GM12878 (cell line): ENCODE measurements at regions not wholly inside any gene's neighbourhood (a gene's known extent, or its start where the extent isn't known, plus 50 kb on each side); places are given as distances from the start of the nearest gene placed in this dataset.

Experiments used
- FOXM1 ChIP-seq: IDR thresholded peaks from 2 replicates; pipeline ENCODE4 v1.6.1; 2012; ENCODE audit warnings: low read depth, mild to moderate bottlenecking, inconsistent platforms, low read length, moderate library complexity
- TF ChIP-seq, protein P1 (sequence below), 3 experiments: IDR thresholded peaks in 2 of 3; conservative IDR thresholded peaks in 1 of 3; 2 replicates each; pipeline ENCODE4 v1.5.1; 2011; ENCODE audit warnings: low read depth in 3 of 3, low read length in 3 of 3, mild to moderate bottlenecking in 3 of 3, control low read depth in 2 of 3, moderate library complexity in 2 of 3, inconsistent platforms in 1 of 3, mixed read lengths in 1 of 3; ENCODE audit not compliant: control insufficient read depth in 2 of 3, insufficient read depth in 1 of 3; ENCODE audit errors: extremely low read depth in 1 of 3

DNA sequence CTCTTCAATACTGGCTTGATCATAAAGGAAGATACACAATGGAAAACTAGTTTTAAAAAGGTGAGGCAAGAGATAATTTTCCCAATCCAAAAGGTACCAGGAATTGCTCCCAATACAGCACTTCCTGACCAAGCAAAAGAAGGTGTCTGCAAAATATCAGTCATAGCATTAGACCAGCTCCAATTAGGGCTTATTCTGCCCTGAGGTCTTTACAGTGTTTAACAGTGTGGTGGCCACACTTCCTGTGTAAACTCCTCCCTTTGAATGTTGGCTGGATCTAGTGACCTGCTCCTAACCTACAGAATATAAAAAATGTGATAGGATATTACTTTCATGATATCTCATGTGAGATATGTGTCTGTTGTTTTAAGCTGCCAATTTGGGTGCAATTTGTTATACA, 57.1 kb upstream of the BTN3A2 start:
- TF ChIP-seq FOXM1 = no peak
- TF ChIP-seq, protein P1, sequence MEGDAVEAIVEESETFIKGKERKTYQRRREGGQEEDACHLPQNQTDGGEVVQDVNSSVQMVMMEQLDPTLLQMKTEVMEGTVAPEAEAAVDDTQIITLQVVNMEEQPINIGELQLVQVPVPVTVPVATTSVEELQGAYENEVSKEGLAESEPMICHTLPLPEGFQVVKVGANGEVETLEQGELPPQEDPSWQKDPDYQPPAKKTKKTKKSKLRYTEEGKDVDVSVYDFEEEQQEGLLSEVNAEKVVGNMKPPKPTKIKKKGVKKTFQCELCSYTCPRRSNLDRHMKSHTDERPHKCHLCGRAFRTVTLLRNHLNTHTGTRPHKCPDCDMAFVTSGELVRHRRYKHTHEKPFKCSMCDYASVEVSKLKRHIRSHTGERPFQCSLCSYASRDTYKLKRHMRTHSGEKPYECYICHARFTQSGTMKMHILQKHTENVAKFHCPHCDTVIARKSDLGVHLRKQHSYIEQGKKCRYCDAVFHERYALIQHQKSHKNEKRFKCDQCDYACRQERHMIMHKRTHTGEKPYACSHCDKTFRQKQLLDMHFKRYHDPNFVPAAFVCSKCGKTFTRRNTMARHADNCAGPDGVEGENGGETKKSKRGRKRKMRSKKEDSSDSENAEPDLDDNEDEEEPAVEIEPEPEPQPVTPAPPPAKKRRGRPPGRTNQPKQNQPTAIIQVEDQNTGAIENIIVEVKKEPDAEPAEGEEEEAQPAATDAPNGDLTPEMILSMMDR (IDR thresholded peaks at IDR 0.05 in 2 of 3, conservative IDR thresholded peaks at IDR 0.05 in 1 of 3; ENCODE audit: control insufficient read depth in 2 of 3, extremely low read depth in 1 of 3, insufficient read depth in 1 of 3, low read depth in 3 of 3, low read length in 3 of 3) = no peak
